ENCODE measurements at regions not wholly inside any gene's neighbourhood (a gene's known extent, or its start where the extent isn't known, plus 50 kb on each side); places are given as distances from the start of the nearest gene placed in this dataset.

- Histone ChIP-seq H3K27me3 (no peaks in the 10 kb centered on the region), H3K36me3 (no peaks in the 10 kb centered on the region), H3K4me3 (no peak overlapping the region), H3K27ac (no peak overlapping the region), H3K9me3 (no peaks in the 10 kb centered on the region), H3K4me1 (peaks cover 20 to 26% (median 22%) of the 10 kb centered on the region in 4 donors)
- DNase-seq (peak in 1 of 2 donors; percentile 67), ATAC-seq (ENCODE audit: low FRiP score in 2 of 2) (no peak)
- TF ChIP-seq POLR2AphosphoS5 (IDR thresholded peaks at IDR 0.05), result no peak
- 64 to 83% methylated on average over 6 of the region's 6 CpGs for WGBS, 2 donors
Measured at GRCh38 chr3:72490688-72491435, 357.4 kb downstream of the SHQ1 start.

GRCh38 chr3:72489901-72490300 is 358.3 kb downstream of the SHQ1 start:
- Histone ChIP-seq H3K36me3 (no peaks in the 10 kb centered on the region), H3K4me3 (no peak overlapping the region), H3K27me3 (no peaks in the 10 kb centered on the region), H3K9me3 (no peaks in the 10 kb centered on the region), H3K4me1 (peaks cover 21 to 36% (median 22%) of the 10 kb centered on the region in 4 donors), H3K27ac (no peak overlapping the region)
- 94 to 95% methylated on average over 7 of the region's 7 CpGs for WGBS, 2 donors
- ATAC-seq (ENCODE audit: low FRiP score in 2 of 2) (no peak), DNase-seq (no peak)
- TF ChIP-seq POLR2A (IDR thresholded peaks at IDR 0.05) (no peak), EP300 (IDR thresholded peaks at IDR 0.05) (no peak), POLR2AphosphoS5 (IDR thresholded peaks at IDR 0.05) (no peak), CTCF (IDR thresholded peaks at IDR 0.05) (no peak)

GRCh38 chr3:72488738-72489035 is 359.6 kb downstream of the SHQ1 start:
- no peaks in the 10 kb centered on the region for H3K9me3 ChIP-seq
- TF ChIP-seq EP300 (IDR thresholded peaks at IDR 0.05) (no peak), POLR2A (IDR thresholded peaks at IDR 0.05) (no peak), CTCF (IDR thresholded peaks at IDR 0.05) (no peak), POLR2AphosphoS5 (IDR thresholded peaks at IDR 0.05) (no peak)
- H3K27me3 ChIP-seq, result no peaks in the 10 kb centered on the region
- no peak overlapping the region for H3K4me3 ChIP-seq
- H3K36me3 ChIP-seq, result no peaks in the 10 kb centered on the region
- H3K4me1 ChIP-seq, result peaks cover 21 to 36% (median 23%) of the 10 kb centered on the region in 4 donors
- H3K27ac ChIP-seq, result peak overlapping the region in 3 of 4 donors; percentile 26 to 76 (median 74)
- ATAC-seq (ENCODE audit: low FRiP score in 2 of 2), result peak in 1 of 2 donors; percentile 30
- 70 to 80% methylated on average over 5 of the region's 5 CpGs for WGBS, 2 donors
- DNase-seq, result peak in 1 of 2 donors; percentile 77

GRCh38 chr3:72487946-72488737 is 360.1 kb downstream of the SHQ1 start:
- peak overlapping the region; percentile 70 to 81 (median 75) for H3K27ac ChIP-seq
- WGBS, 2 donors, result 69 to 82% methylated on average over 9 of the region's 9 CpGs
- no peaks in the 10 kb centered on the region for H3K36me3 ChIP-seq
- TF ChIP-seq POLR2A (IDR thresholded peaks at IDR 0.05) (no peak), POLR2AphosphoS5 (IDR thresholded peaks at IDR 0.05) (peak in 1 of 2 donors; percentile 28), EP300 (IDR thresholded peaks at IDR 0.05) (peak in 3 of 4 donors; percentile 16 to 95 (median 77)), CTCF (IDR thresholded peaks at IDR 0.05) (no peak)
- H3K9me3 ChIP-seq, result no peaks in the 10 kb centered on the region
- ATAC-seq (ENCODE audit: low FRiP score in 2 of 2) (peak in 1 of 2 donors; percentile 77), DNase-seq (peak in 1 of 2 donors; percentile 59)
- H3K27me3 ChIP-seq, result no peaks in the 10 kb centered on the region
- peaks cover 24 to 42% (median 27%) of the 10 kb centered on the region in 4 donors for H3K4me1 ChIP-seq
- H3K4me3 ChIP-seq, result no peak overlapping the region

GRCh38 chr3:72487078-72487765 is 361.0 kb downstream of the SHQ1 start:
- H3K27ac ChIP-seq, result peak overlapping the region; percentile 70 to 81 (median 75)
- H3K9me3 ChIP-seq, result no peaks in the 10 kb centered on the region
- 28% methylated on average over 11 of the region's 11 CpGs for WGBS, 2 donors
- no peak overlapping the region for H3K4me3 ChIP-seq
- no peaks in the 10 kb centered on the region for H3K36me3 ChIP-seq
- peak; percentile 85 to 86 for DNase-seq
- ATAC-seq (ENCODE audit: low FRiP score in 2 of 2), result peak; percentile 78 to 92
- TF ChIP-seq CTCF (IDR thresholded peaks at IDR 0.05) (no peak), POLR2A (IDR thresholded peaks at IDR 0.05) (peak in 1 of 4 donors; percentile 11), EP300 (IDR thresholded peaks at IDR 0.05) (peak in 2 of 4 donors; percentile 63 to 84), POLR2AphosphoS5 (IDR thresholded peaks at IDR 0.05) (peak in 1 of 2 donors; percentile 61)
- no peaks in the 10 kb centered on the region for H3K27me3 ChIP-seq
- peaks cover 28 to 51% (median 36%) of the 10 kb centered on the region in 4 donors for H3K4me1 ChIP-seq
